WERI-Rb-1 (cell line): ENCODE measurements at regions not wholly inside any gene's neighbourhood (a gene's known extent, or its start where the extent isn't known, plus 50 kb on each side); places are given as distances from the start of the nearest gene placed in this dataset.

Source experiments
- DNase-seq: peaks from one replicate; pipeline ENCODE4 v3.0.0-alpha.2; 2020
- H3K27ac ChIP-seq: fragments of 250-450 bp; sonication (Bioruptor Pico); 2 replicates; pipeline ENCODE4 v1.5.1; 2020; ENCODE audit warnings: mild to moderate bottlenecking, moderate library complexity
- H3K27me3 ChIP-seq: fragments of 250-450 bp; sonication (Bioruptor Pico); 2 replicates; pipeline ENCODE4 v1.5.1; 2021; ENCODE audit warnings: mild to moderate bottlenecking, low read depth, moderate library complexity; ENCODE audit not compliant: insufficient read depth, severe bottlenecking
- H3K36me3 ChIP-seq: fragments of 250-450 bp; sonication (Bioruptor Pico); 2 replicates; pipeline ENCODE4 v1.5.1; 2020; ENCODE audit warnings: mild to moderate bottlenecking, moderate library complexity
- H3K4me3 ChIP-seq: 2 replicates; pipeline ENCODE4 v1.5.1; 2011; ENCODE audit warnings: low read depth, mild to moderate bottlenecking, control low read depth, low read length
- H3K9me3 ChIP-seq: fragments of 250-450 bp; sonication (Bioruptor Pico); 2 replicates; pipeline ENCODE4 v1.5.1; 2021; ENCODE audit warnings: mild to moderate bottlenecking, moderate library complexity; ENCODE audit not compliant: severe bottlenecking
- CTCF ChIP-seq: IDR thresholded peaks from 2 replicates; pipeline ENCODE4 v1.5.1; 2011; ENCODE audit warnings: low read depth, mild to moderate bottlenecking, control low read depth, inconsistent platforms, low read length

GRCh38 chr1:212218911-212219310 is 66.3 kb upstream of the PPP2R5A start:
- H3K36me3 ChIP-seq = no peaks in the 10 kb centered on the region
- H3K27me3 ChIP-seq = no peaks in the 10 kb centered on the region
- H3K27ac ChIP-seq = no peak overlapping the region
- TF ChIP-seq CTCF = no peak
- H3K4me3 ChIP-seq = no peak overlapping the region
- DNase-seq = no peak
- H3K9me3 ChIP-seq = no peaks in the 10 kb centered on the region

- Histone ChIP-seq H3K36me3 (no peaks in the 10 kb centered on the region), H3K9me3 (no peaks in the 10 kb centered on the region), H3K27me3 (no peaks in the 10 kb centered on the region), H3K27ac (no peak overlapping the region), H3K4me3 (no peak overlapping the region)
- no peak for TF ChIP-seq CTCF
- peak; percentile 32 for DNase-seq
These were observed 65.3 kb upstream of the PPP2R5A start for GRCh38 chr1:212219679-212220463.

- TF ChIP-seq CTCF = no peak
- H3K27me3 ChIP-seq = no peaks in the 10 kb centered on the region
- H3K4me3 ChIP-seq = no peak overlapping the region
- no peak overlapping the region for H3K27ac ChIP-seq
- no peaks in the 10 kb centered on the region for H3K9me3 ChIP-seq
- no peak for DNase-seq
- no peaks in the 10 kb centered on the region for H3K36me3 ChIP-seq
These were observed 63.4 kb upstream of the PPP2R5A start for GRCh38 chr1:212221801-212222200.

GRCh38 chr1:212224102-212224501 is 61.1 kb upstream of the PPP2R5A start:
- no peaks in the 10 kb centered on the region for H3K9me3 ChIP-seq
- H3K27ac ChIP-seq = no peak overlapping the region
- no peak for DNase-seq
- no peak for TF ChIP-seq CTCF
- H3K27me3 ChIP-seq = no peaks in the 10 kb centered on the region
- no peaks in the 10 kb centered on the region for H3K36me3 ChIP-seq
- H3K4me3 ChIP-seq = no peak overlapping the region

- no peak for DNase-seq
- no peaks in the 10 kb centered on the region for H3K27me3 ChIP-seq
- H3K4me3 ChIP-seq = no peak overlapping the region
- no peaks in the 10 kb centered on the region for H3K9me3 ChIP-seq
- no peak for TF ChIP-seq CTCF
- no peaks in the 10 kb centered on the region for H3K36me3 ChIP-seq
- no peak overlapping the region for H3K27ac ChIP-seq
These were observed 59.8 kb upstream of the PPP2R5A start for GRCh38 chr1:212225416-212225815.

- Histone ChIP-seq H3K36me3 (no peaks in the 10 kb centered on the region), H3K27ac (no peak overlapping the region), H3K27me3 (no peaks in the 10 kb centered on the region), H3K4me3 (no peak overlapping the region), H3K9me3 (no peaks in the 10 kb centered on the region)
- TF ChIP-seq CTCF = no peak
- no peak for DNase-seq
These were observed 59.3 kb upstream of the PPP2R5A start for GRCh38 chr1:212225871-212226302.
